ENCODE measurements at regions not wholly inside any gene's neighbourhood (a gene's known extent, or its start where the extent isn't known, plus 50 kb on each side); places are given as distances from the start of the nearest gene placed in this dataset.

DNA sequence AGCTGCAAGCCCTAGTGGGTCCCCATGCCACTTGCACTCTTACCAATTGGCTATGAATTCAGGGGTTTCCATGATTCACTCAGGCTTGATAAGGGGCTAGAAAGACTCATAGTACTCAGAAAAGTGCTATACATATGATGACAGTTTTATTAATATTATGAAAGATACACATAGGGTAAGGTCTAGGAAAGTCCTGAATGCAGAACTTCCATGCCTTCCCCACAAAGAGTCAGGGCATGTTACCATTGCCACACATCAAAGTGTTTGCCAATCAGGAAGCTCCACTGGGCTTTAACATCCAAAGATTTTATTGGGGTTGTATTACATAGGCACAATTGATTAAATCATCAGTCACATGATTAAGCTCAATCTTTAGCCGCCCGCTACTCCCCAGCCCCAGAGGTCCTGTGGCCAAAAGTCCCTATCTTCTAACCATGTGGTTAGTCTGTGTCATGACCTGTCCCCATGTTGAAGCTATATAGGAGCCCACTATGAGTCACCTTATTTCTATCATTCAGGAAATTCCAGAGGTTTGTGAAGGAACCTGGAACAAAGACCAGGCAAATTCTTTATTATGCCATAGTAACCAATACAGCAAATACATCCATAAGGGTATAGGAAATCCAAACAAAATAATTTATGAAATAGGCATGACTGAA is 635.6 kb downstream of the STPG2 start:
- no peaks in the 10 kb centered on the region for H3K27me3 Mint-ChIP-seq (ENCODE audit: insufficient read depth)
- no peaks in the 10 kb centered on the region for H3K4me1 Mint-ChIP-seq (ENCODE audit: low read depth)
- H3K36me3 Mint-ChIP-seq (ENCODE audit: low read depth) = no peaks in the 10 kb centered on the region
- DNase-seq = no peak
- H3K4me3 Mint-ChIP-seq = no peak overlapping the region
- TF ChIP-seq, protein P1, sequence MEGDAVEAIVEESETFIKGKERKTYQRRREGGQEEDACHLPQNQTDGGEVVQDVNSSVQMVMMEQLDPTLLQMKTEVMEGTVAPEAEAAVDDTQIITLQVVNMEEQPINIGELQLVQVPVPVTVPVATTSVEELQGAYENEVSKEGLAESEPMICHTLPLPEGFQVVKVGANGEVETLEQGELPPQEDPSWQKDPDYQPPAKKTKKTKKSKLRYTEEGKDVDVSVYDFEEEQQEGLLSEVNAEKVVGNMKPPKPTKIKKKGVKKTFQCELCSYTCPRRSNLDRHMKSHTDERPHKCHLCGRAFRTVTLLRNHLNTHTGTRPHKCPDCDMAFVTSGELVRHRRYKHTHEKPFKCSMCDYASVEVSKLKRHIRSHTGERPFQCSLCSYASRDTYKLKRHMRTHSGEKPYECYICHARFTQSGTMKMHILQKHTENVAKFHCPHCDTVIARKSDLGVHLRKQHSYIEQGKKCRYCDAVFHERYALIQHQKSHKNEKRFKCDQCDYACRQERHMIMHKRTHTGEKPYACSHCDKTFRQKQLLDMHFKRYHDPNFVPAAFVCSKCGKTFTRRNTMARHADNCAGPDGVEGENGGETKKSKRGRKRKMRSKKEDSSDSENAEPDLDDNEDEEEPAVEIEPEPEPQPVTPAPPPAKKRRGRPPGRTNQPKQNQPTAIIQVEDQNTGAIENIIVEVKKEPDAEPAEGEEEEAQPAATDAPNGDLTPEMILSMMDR (IDR thresholded peaks at IDR 0.05) = no peak
- H3K9me3 Mint-ChIP-seq = peaks cover 20% of the 10 kb centered on the region
- no peak overlapping the region for H3K27ac Mint-ChIP-seq
